HepG2 (cell line): ENCODE measurements at regions not wholly inside any gene's neighbourhood (a gene's known extent, or its start where the extent isn't known, plus 50 kb on each side); places are given as distances from the start of the nearest gene placed in this dataset.

Source experiments
- ARNTL ChIP-seq: sonication (generic); formaldehyde crosslinking; IDR thresholded peaks from 2 replicates; pipeline ENCODE4 v1.4.0; 2020; ENCODE audit warnings: mild to moderate bottlenecking, missing genetic modification reagents
- ZFYVE20 ChIP-seq: sonication (generic); formaldehyde crosslinking; IDR thresholded peaks from 2 replicates; pipeline ENCODE4 v1.8.0; 2023; ENCODE audit warnings: low read depth, mild to moderate bottlenecking, moderate library complexity, missing genetic modification reagents, borderline replicate concordance
- ZNF225 ChIP-seq: sonication (generic); formaldehyde crosslinking; IDR thresholded peaks from 2 replicates; pipeline ENCODE4 v1.4.0; 2020; ENCODE audit warnings: mild to moderate bottlenecking, missing genetic modification reagents
- ZNF510 ChIP-seq: sonication (generic); formaldehyde crosslinking; IDR thresholded peaks from 2 replicates; pipeline ENCODE4 v1.4.0; 2020; ENCODE audit warnings: low read depth, mild to moderate bottlenecking, missing genetic modification reagents
- TF ChIP-seq, protein P1 (sequence below): sonication (generic); formaldehyde crosslinking; conservative IDR thresholded peaks from 2 replicates; pipeline ENCODE4 v1.8.0; 2022; ENCODE audit warnings: mild to moderate bottlenecking, moderate library complexity, missing genetic modification reagents
- TF ChIP-seq, protein P2 (sequence below): sonication (generic); formaldehyde crosslinking; IDR thresholded peaks from 2 replicates; pipeline ENCODE4 v1.4.0; 2020; ENCODE audit warnings: mild to moderate bottlenecking, missing genetic modification reagents
- TF ChIP-seq, protein P3 (sequence below), 2 experiments: sonication (generic) in 1 of 2; formaldehyde crosslinking in 1 of 2; IDR thresholded peaks; 2 replicates each; pipeline versions ENCODE4 v1.4.0 to v1.6.1; 2016 to 2020; ENCODE audit warnings: borderline replicate concordance in 1 of 2, low read depth in 1 of 2, mild to moderate bottlenecking in 1 of 2, missing genetic modification reagents in 1 of 2
- TF ChIP-seq, protein P4 (sequence below): sonication (generic); formaldehyde crosslinking; IDR thresholded peaks from 2 replicates; pipeline ENCODE4 v1.5.1; 2020; ENCODE audit warnings: missing genetic modification reagents, mild to moderate bottlenecking, borderline replicate concordance

DNA sequence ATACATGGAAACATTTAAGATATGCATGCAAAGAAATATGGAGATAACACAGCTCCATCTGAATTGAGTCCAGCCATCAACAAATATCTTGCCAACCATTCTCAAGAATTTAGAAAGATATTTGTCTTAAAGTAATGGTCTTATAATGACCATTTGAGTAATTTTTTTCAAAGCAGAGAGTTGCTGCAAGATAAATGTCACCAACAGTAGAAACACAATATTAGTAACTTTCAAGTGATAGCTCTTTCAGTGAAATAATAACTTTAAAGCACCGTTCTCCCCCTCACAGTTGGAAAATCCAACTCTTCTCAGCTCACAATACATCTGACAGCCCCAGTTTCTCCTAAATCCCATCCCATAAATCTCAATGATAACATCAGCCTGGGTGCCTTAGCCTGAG lies 481.0 kb upstream of the ADAMTS5 start (continued):
- TF ChIP-seq, protein P1, sequence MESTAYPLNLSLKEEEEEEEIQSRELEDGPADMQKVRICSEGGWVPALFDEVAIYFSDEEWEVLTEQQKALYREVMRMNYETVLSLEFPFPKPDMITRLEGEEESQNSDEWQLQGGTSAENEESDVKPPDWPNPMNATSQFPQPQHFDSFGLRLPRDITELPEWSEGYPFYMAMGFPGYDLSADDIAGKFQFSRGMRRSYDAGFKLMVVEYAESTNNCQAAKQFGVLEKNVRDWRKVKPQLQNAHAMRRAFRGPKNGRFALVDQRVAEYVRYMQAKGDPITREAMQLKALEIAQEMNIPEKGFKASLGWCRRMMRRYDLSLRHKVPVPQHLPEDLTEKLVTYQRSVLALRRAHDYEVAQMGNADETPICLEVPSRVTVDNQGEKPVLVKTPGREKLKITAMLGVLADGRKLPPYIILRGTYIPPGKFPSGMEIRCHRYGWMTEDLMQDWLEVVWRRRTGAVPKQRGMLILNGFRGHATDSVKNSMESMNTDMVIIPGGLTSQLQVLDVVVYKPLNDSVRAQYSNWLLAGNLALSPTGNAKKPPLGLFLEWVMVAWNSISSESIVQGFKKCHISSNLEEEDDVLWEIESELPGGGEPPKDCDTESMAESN, result no peak
- TF ChIP-seq, protein P2, sequence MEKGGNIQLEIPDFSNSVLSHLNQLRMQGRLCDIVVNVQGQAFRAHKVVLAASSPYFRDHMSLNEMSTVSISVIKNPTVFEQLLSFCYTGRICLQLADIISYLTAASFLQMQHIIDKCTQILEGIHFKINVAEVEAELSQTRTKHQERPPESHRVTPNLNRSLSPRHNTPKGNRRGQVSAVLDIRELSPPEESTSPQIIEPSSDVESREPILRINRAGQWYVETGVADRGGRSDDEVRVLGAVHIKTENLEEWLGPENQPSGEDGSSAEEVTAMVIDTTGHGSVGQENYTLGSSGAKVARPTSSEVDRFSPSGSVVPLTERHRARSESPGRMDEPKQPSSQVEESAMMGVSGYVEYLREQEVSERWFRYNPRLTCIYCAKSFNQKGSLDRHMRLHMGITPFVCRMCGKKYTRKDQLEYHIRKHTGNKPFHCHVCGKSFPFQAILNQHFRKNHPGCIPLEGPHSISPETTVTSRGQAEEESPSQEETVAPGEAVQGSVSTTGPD (CRISPR knock-in tag), result no peak
- no peak for TF ChIP-seq ZFYVE20
- TF ChIP-seq, protein P3, sequence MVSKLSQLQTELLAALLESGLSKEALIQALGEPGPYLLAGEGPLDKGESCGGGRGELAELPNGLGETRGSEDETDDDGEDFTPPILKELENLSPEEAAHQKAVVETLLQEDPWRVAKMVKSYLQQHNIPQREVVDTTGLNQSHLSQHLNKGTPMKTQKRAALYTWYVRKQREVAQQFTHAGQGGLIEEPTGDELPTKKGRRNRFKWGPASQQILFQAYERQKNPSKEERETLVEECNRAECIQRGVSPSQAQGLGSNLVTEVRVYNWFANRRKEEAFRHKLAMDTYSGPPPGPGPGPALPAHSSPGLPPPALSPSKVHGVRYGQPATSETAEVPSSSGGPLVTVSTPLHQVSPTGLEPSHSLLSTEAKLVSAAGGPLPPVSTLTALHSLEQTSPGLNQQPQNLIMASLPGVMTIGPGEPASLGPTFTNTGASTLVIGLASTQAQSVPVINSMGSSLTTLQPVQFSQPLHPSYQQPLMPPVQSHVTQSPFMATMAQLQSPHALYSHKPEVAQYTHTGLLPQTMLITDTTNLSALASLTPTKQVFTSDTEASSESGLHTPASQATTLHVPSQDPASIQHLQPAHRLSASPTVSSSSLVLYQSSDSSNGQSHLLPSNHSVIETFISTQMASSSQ (IDR thresholded peaks at IDR 0.05; ENCODE audit: low read depth), result no peak
- TF ChIP-seq, protein P3 (CRISPR knock-in tag; IDR thresholded peaks at IDR 0.05; ENCODE audit: borderline replicate concordance), result no peak
- no peak for TF ChIP-seq ZNF225
- TF ChIP-seq ZNF510, result no peak
- TF ChIP-seq, protein P4, sequence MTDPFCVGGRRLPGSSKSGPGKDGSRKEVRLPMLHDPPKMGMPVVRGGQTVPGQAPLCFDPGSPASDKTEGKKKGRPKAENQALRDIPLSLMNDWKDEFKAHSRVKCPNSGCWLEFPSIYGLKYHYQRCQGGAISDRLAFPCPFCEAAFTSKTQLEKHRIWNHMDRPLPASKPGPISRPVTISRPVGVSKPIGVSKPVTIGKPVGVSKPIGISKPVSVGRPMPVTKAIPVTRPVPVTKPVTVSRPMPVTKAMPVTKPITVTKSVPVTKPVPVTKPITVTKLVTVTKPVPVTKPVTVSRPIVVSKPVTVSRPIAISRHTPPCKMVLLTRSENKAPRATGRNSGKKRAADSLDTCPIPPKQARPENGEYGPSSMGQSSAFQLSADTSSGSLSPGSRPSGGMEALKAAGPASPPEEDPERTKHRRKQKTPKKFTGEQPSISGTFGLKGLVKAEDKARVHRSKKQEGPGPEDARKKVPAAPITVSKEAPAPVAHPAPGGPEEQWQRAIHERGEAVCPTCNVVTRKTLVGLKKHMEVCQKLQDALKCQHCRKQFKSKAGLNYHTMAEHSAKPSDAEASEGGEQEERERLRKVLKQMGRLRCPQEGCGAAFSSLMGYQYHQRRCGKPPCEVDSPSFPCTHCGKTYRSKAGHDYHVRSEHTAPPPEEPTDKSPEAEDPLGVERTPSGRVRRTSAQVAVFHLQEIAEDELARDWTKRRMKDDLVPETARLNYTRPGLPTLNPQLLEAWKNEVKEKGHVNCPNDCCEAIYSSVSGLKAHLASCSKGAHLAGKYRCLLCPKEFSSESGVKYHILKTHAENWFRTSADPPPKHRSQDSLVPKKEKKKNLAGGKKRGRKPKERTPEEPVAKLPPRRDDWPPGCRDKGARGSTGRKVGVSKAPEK (CRISPR knock-in tag), result no peak
- no peak for TF ChIP-seq ARNTL (CRISPR knock-in tag)
